ENCODE measurements at regions not wholly inside any gene's neighbourhood (a gene's known extent, or its start where the extent isn't known, plus 50 kb on each side); places are given as distances from the start of the nearest gene placed in this dataset.
A peak's percentile ranks its signal among the peaks of the same experiment; 100 is the strongest.

DNA sequence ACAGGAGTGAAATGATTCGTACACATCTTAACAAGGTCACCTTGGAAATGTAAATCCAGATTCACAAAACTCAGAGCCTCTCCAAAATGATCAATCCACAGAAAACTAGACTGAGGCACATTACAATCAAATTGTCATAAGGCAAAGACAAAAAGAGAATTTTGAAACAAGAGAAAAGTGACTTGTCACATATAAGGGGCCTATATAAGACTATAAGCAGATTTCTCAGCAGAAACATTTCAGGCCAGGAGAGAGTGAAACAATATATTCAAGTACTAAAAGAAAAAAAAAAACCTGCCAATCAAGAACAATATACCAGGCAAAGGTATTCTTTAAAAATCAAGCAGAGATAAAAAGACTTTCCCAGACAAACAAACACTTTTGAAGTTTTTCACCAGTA, 429.1 kb downstream of the BCAT1 start:
- H2AFZ ChIP-seq (ENCODE audit: low read depth, low read length), result no peak overlapping the region
- no peak overlapping the region for H3K9ac ChIP-seq (ENCODE audit: insufficient read depth in 1 of 2, low read depth in 2 of 2, low read length in 2 of 2)
- H4K20me1 ChIP-seq (replicated peaks; ENCODE audit: control insufficient read depth, insufficient read depth, low read length), result no peaks in the 10 kb centered on the region
- CTCF ChIA-PET (ENCODE audit: low intra/inter-chr PET ratio), result no interaction called here
- H3K79me2 ChIP-seq (ENCODE audit: control insufficient read depth, insufficient read depth, low read length), result no peaks in the 10 kb centered on the region
- H3K27ac ChIP-seq (ENCODE audit: extremely low read depth, low read depth, low read length), result no peak overlapping the region
- POLR2A ChIA-PET, result no interaction called here
- no peaks in the 10 kb centered on the region for H3K27me3 ChIP-seq (ENCODE audit: control insufficient read depth in 2 of 2, insufficient read depth in 2 of 2, low read length in 2 of 2)
- no peaks in the 10 kb centered on the region for H3K9me1 ChIP-seq (ENCODE audit: control insufficient read depth, insufficient read depth, low read length)
- in situ Hi-C loops (cut with MboI) (no loop called here), intact Hi-C loops (cut with micrococcal nuclease) (no loop called here)
- BruUV-seq (replicated peaks), result no TSS peak
- no peak for FAIRE-seq
- WGBS (ENCODE audit: insufficient coverage, low coverage, missing lambda C conversion rate), result 0% methylated on average over 1 of the region's 1 CpG
- no peaks in the 10 kb centered on the region for H3K9me3 ChIP-seq (replicated peaks; ENCODE audit: control insufficient read depth, insufficient read depth, low read depth, low read length)
- no peak for TF ChIP-seq KAT2B (IDR thresholded peaks at IDR 0.05; ENCODE audit: low read depth, low read length)
- TF ChIP-seq TRIM28 (IDR thresholded peaks at IDR 0.05), result 0 out of 2 replicates have a peak, but pooled peaks have one; percentile 49
- no peak overlapping the region for H3K4me3 ChIP-seq
- no peak overlapping the region for H3K4me2 ChIP-seq (ENCODE audit: insufficient read depth, low read length)
- H3K36me3 ChIP-seq (ENCODE audit: control insufficient read depth, insufficient read depth, low read length), result no peaks in the 10 kb centered on the region
- ATAC-seq, result no peak
- H3K4me1 ChIP-seq (replicated peaks in 1 of 2; ENCODE audit: control insufficient read depth in 2 of 2, insufficient read depth in 2 of 2, low read length in 2 of 2), result no peaks in the 10 kb centered on the region
- no peak for DNase-seq (ENCODE audit: extremely low read depth in 1 of 4, low spot score in 3 of 4)

DNA sequence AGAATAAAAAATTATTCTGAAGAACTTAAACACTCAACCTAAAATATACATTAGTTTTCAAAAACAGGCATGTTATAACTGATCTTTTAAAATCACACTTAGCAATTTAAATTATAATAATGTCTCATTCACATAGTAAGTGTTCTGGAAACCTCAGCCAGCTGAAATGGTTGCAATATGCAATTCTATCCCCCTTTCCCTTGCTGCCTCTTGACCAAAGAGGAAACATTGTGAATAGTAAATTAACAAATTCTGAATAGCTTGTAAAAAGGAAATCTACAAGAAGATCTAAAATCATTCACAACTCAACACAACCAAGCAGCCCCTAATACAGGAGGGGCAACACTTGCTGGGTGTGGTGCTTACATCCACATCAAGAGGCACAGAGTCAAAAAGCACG, 431.9 kb downstream of the BCAT1 start:
- H3K79me2 ChIP-seq (ENCODE audit: control insufficient read depth, insufficient read depth, low read length), result no peaks in the 10 kb centered on the region
- intact Hi-C loops (cut with micrococcal nuclease), result no loop called here
- FAIRE-seq, result no peak
- TF ChIP-seq, protein P1, sequence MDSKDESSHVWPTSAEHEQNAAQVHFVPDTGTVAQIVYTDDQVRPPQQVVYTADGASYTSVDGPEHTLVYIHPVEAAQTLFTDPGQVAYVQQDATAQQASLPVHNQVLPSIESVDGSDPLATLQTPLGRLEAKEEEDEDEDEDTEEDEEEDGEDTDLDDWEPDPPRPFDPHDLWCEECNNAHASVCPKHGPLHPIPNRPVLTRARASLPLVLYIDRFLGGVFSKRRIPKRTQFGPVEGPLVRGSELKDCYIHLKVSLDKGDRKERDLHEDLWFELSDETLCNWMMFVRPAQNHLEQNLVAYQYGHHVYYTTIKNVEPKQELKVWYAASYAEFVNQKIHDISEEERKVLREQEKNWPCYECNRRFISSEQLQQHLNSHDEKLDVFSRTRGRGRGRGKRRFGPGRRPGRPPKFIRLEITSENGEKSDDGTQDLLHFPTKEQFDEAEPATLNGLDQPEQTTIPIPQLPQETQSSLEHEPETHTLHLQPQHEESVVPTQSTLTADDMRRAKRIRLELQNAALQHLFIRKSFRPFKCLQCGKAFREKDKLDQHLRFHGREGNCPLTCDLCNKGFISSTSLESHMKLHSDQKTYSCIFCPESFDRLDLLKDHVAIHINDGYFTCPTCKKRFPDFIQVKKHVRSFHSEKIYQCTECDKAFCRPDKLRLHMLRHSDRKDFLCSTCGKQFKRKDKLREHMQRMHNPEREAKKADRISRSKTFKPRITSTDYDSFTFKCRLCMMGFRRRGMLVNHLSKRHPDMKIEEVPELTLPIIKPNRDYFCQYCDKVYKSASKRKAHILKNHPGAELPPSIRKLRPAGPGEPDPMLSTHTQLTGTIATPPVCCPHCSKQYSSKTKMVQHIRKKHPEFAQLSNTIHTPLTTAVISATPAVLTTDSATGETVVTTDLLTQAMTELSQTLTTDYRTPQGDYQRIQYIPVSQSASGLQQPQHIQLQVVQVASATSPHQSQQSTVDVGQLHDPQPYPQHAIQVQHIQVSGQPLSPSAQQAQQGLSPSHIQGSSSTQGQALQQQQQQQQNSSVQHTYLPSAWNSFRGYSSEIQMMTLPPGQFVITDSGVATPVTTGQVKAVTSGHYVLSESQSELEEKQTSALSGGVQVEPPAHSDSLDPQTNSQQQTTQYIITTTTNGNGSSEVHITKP (IDR thresholded peaks at IDR 0.05; ENCODE audit: partially characterized antibody), result no peak
- no peak for TF ChIP-seq MTA1 (IDR thresholded peaks at IDR 0.05; ENCODE audit: borderline replicate concordance)
- TF ChIP-seq, protein P2, sequence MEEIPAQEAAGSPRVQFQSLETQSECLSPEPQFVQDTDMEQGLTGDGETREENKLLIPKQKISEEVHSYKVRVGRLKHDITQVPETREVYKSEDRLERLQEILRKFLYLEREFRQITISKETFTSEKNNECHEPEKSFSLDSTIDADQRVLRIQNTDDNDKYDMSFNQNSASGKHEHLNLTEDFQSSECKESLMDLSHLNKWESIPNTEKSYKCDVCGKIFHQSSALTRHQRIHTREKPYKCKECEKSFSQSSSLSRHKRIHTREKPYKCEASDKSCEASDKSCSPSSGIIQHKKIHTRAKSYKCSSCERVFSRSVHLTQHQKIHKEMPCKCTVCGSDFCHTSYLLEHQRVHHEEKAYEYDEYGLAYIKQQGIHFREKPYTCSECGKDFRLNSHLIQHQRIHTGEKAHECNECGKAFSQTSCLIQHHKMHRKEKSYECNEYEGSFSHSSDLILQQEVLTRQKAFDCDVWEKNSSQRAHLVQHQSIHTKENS (CRISPR knock-in tag; IDR thresholded peaks at IDR 0.05), result no peak
- TF ChIP-seq NELFE (IDR thresholded peaks at IDR 0.05; ENCODE audit: insufficient read depth, insufficient read length), result no peak
- no peak for TF ChIP-seq MYC (IDR thresholded peaks at IDR 0.05; ENCODE audit: low read depth, low read length)
- TF ChIP-seq MYC (CRISPR knock-in tag; IDR thresholded peaks at IDR 0.05; ENCODE audit: borderline replicate concordance, low read depth), result no peak
- no peak for TF ChIP-seq EP300 (IDR thresholded peaks at IDR 0.05; ENCODE audit: low read length)
- TF ChIP-seq, protein P3, sequence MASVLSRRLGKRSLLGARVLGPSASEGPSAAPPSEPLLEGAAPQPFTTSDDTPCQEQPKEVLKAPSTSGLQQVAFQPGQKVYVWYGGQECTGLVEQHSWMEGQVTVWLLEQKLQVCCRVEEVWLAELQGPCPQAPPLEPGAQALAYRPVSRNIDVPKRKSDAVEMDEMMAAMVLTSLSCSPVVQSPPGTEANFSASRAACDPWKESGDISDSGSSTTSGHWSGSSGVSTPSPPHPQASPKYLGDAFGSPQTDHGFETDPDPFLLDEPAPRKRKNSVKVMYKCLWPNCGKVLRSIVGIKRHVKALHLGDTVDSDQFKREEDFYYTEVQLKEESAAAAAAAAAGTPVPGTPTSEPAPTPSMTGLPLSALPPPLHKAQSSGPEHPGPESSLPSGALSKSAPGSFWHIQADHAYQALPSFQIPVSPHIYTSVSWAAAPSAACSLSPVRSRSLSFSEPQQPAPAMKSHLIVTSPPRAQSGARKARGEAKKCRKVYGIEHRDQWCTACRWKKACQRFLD (CRISPR knock-in tag; IDR thresholded peaks at IDR 0.05), result no peak

More for the DNA sequence above, 431.9 kb downstream of the BCAT1 start:
- H3K27ac ChIP-seq (ENCODE audit: extremely low read depth, low read depth, low read length), result no peak overlapping the region
- no peaks in the 10 kb centered on the region for H3K9me1 ChIP-seq (ENCODE audit: control insufficient read depth, insufficient read depth, low read length)
- no peaks in the 10 kb centered on the region for H4K20me1 ChIP-seq (replicated peaks; ENCODE audit: control insufficient read depth, insufficient read depth, low read length)
- no TSS peak for BruUV-seq (replicated peaks)
- POLR2A ChIA-PET, result no interaction called here
- H3K4me1 ChIP-seq (replicated peaks in 1 of 2; ENCODE audit: control insufficient read depth in 2 of 2, insufficient read depth in 2 of 2, low read length in 2 of 2), result no peaks in the 10 kb centered on the region
- H3K4me3 ChIP-seq, result no peak overlapping the region
- no peak overlapping the region for H3K4me2 ChIP-seq (ENCODE audit: insufficient read depth, low read length)
- H3K36me3 ChIP-seq (ENCODE audit: control insufficient read depth, insufficient read depth, low read length), result no peaks in the 10 kb centered on the region
- H3K9me3 ChIP-seq (replicated peaks; ENCODE audit: control insufficient read depth, insufficient read depth, low read depth, low read length), result no peaks in the 10 kb centered on the region
- no peak overlapping the region for H3K9ac ChIP-seq (ENCODE audit: insufficient read depth in 1 of 2, low read depth in 2 of 2, low read length in 2 of 2)
- ATAC-seq, result no peak
- no peaks in the 10 kb centered on the region for H3K27me3 ChIP-seq (ENCODE audit: control insufficient read depth in 2 of 2, insufficient read depth in 2 of 2, low read length in 2 of 2)
- H2AFZ ChIP-seq (ENCODE audit: low read depth, low read length), result no peak overlapping the region
- CTCF ChIA-PET (ENCODE audit: low intra/inter-chr PET ratio), result no interaction called here
- in situ Hi-C loops (cut with MboI), result no loop called here
- no peak for DNase-seq (ENCODE audit: extremely low read depth in 1 of 4, low spot score in 3 of 4)
- 0% methylated on average over 1 of the region's 1 CpG for WGBS (ENCODE audit: insufficient coverage, low coverage, missing lambda C conversion rate)
